ENCODE measurements at regions not wholly inside any gene's neighbourhood (a gene's known extent, or its start where the extent isn't known, plus 50 kb on each side); places are given as distances from the start of the nearest gene placed in this dataset.

GRCh38 chr2:83464444-83464843 is 994.6 kb downstream of the SUCLG1 start:
- BruUV-seq (replicated peaks), result no TSS peak
- ATAC-seq (no peak), DNase-seq (ENCODE audit: low read depth, low spot score) (no peak)
- H3K9me3 ChIP-seq (ENCODE audit: control insufficient read depth, insufficient read depth, low read depth, low read length), result no peaks in the 10 kb centered on the region
- no peaks in the 10 kb centered on the region for H3K36me3 ChIP-seq (ENCODE audit: control insufficient read depth, insufficient read depth, low read length)
- H3K27me3 ChIP-seq (ENCODE audit: control insufficient read depth, insufficient read depth, low read length), result no peaks in the 10 kb centered on the region
- in situ Hi-C loops (cut with HindIII; ENCODE audit: low pct_unique_long_range_greater_than_20kb, low sequenced_read_pairs), result no loop called here
- H3K27ac ChIP-seq (ENCODE audit: low read length), result no peak overlapping the region
- ChIA-PET CTCF (no interaction called here), POLR2A (interaction anchor here (0.6 kb wide), 1 partner anchor 1900 kb away, joined by 3 read pairs; no protein-coding TSS in a partner anchor)
- H3K4me1 ChIP-seq (ENCODE audit: control insufficient read depth, insufficient read depth, low read length), result no peaks in the 10 kb centered on the region
- intact Hi-C loops (cut with micrococcal nuclease; ENCODE audit: unreplicated experiment), result no loop called here
- TF ChIP-seq REST (IDR thresholded peaks at IDR 0.05; ENCODE audit: insufficient read depth in 1 of 2, low read depth in 2 of 2, low read length in 1 of 2) (no peak), CTCF (IDR thresholded peaks at IDR 0.05) (no peak), POLR2AphosphoS5 (IDR thresholded peaks at IDR 0.05; ENCODE audit: low read depth, low read length) (no peak), TCF7L2 (IDR thresholded peaks at IDR 0.05; ENCODE audit: low read depth, low read length) (no peak), SIN3A (IDR thresholded peaks at IDR 0.05; ENCODE audit: borderline replicate concordance, insufficient read depth, low read depth, low read length) (no peak)
- H3K4me3 ChIP-seq (ENCODE audit: low read depth in 2 of 2, low read length in 2 of 2), result no peak overlapping the region

- intact Hi-C loops (cut with micrococcal nuclease; ENCODE audit: unreplicated experiment), result no loop called here
- no peak overlapping the region for H3K4me3 ChIP-seq (ENCODE audit: low read depth in 2 of 2, low read length in 2 of 2)
Observed at GRCh38 chr2:83462881-83463280, 996.2 kb downstream of the SUCLG1 start.

More at GRCh38 chr2:83462881-83463280, 996.2 kb downstream of the SUCLG1 start:
- TF ChIP-seq SIN3A (IDR thresholded peaks at IDR 0.05; ENCODE audit: borderline replicate concordance, insufficient read depth, low read depth, low read length), result no peak
- no peak for TF ChIP-seq TCF7L2 (IDR thresholded peaks at IDR 0.05; ENCODE audit: low read depth, low read length)
- no peak for TF ChIP-seq CTCF (IDR thresholded peaks at IDR 0.05)
- TF ChIP-seq POLR2AphosphoS5 (IDR thresholded peaks at IDR 0.05; ENCODE audit: low read depth, low read length), result no peak
- no peak for TF ChIP-seq REST (IDR thresholded peaks at IDR 0.05; ENCODE audit: insufficient read depth in 1 of 2, low read depth in 2 of 2, low read length in 1 of 2)
- DNase-seq (ENCODE audit: low read depth, low spot score), result no peak
- ChIA-PET CTCF (no interaction called here), POLR2A (no interaction called here)
- H3K27me3 ChIP-seq (ENCODE audit: control insufficient read depth, insufficient read depth, low read length), result no peaks in the 10 kb centered on the region
- no peak for ATAC-seq
- no peaks in the 10 kb centered on the region for H3K4me1 ChIP-seq (ENCODE audit: control insufficient read depth, insufficient read depth, low read length)
- in situ Hi-C loops (cut with HindIII; ENCODE audit: low pct_unique_long_range_greater_than_20kb, low sequenced_read_pairs), result no loop called here
- H3K27ac ChIP-seq (ENCODE audit: low read length), result no peak overlapping the region
- BruUV-seq (replicated peaks), result no TSS peak
- H3K9me3 ChIP-seq (ENCODE audit: control insufficient read depth, insufficient read depth, low read depth, low read length), result no peaks in the 10 kb centered on the region
- no peaks in the 10 kb centered on the region for H3K36me3 ChIP-seq (ENCODE audit: control insufficient read depth, insufficient read depth, low read length)

Data from Panc1 (cell line).